ENCODE measurements at regions not wholly inside any gene's neighbourhood (a gene's known extent, or its start where the extent isn't known, plus 50 kb on each side); places are given as distances from the start of the nearest gene placed in this dataset.
A peak's percentile ranks its signal among the peaks of the same experiment; 100 is the strongest.
"Not testable (repeated sequence)": the region's sequence is repeated elsewhere in the genome, so short reads cannot be mapped to it uniquely, and the experiment has no call there.

DNA sequence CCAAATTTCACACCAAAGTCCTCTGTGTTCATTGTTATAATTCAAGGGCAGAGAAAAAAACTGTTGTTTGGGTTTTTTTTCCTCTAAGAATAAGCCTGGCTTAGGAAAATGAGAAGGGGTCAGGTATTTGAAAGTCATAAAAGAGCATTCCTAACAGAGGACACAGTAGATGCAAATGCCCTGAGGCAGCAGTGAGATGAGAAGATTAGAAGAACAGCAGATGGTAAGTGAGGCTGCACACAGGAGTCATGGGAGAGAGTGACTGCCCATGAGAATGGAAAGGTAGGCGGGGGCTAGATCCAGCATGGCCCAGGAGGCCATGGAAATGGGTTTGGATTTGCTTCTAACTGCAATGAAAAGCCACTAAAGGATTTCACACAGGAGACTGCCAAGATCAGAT is 107.5 kb upstream of the RBPJ start:
- DNase-seq = no peak

DNA sequence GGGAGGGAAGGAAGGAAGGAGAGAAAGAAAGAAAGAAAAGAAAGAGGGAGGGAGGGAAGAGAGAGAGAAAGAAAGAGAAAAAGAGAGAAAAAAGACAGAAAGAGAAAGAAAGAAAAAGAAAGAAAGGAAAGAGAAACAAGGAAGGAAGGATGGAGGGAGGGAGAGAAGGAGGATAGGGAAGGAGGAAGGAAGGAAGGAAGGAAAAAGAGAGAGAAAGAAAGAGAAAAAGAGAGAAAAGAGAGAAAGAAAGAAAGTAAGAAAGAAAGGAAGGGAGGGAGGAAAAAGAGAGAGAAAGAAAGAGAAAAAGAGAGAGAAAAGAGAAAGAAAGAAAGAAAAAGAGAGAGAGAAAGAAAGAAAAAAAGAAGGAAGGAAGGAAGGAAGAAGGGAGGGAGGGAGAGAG is 105.8 kb upstream of the RBPJ start:
- DNase-seq = no peak

GRCh38 chr4:26215725-26216124 is 105.1 kb upstream of the RBPJ start:
- DNase-seq = no peak

GRCh38 chr4:26217481-26217880 is 103.3 kb upstream of the RBPJ start:
- DNase-seq = no peak

GRCh38 chr4:26217961-26218676 is 102.7 kb upstream of the RBPJ start:
- DNase-seq = peak; percentile 74

GRCh38 chr4:26218677-26219605 is 101.9 kb upstream of the RBPJ start:
- no peak for DNase-seq

DNA sequence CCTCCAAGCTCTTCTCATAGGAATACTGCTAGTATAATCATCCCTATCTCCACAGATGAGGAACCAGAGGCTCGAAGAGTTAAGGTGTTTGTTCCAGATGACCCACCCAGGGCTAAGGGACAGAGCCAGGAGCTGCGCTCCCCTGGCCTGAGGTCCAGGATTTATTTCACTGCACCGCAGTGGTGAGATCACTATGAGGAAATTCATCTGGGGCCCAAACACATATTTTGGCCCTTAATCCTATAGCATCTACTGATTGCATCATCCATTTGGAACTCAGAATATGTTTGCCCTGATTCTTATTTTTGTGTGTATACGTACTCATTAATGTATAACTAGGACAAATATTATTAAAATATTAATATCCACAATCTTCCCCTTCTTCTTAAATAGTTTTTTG is 100.1 kb upstream of the RBPJ start:
- DNase-seq = peak; percentile 49

DNA sequence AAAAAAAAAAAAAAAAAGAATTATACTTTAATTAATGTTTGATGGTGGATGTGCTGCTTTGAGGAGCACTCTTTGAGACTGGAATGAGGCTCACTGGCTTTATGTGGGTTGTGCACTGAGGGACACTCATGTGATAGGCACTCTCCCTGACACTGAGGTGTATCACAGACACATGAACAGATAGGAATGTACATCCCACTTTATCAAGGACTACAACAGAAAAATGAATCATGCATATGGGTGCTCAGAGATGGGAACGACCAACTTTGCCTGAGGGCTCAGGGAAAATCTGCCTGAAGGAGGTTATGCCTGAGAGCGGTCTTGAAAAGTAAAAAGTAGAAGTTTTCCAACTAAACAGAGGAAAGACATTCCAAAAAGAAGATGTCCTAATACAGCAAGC is 97.7 kb upstream of the RBPJ start:
- no peak for DNase-seq

- no peak for DNase-seq
Observed at GRCh38 chr4:26226629-26227376, 94.0 kb upstream of the RBPJ start.

DNA sequence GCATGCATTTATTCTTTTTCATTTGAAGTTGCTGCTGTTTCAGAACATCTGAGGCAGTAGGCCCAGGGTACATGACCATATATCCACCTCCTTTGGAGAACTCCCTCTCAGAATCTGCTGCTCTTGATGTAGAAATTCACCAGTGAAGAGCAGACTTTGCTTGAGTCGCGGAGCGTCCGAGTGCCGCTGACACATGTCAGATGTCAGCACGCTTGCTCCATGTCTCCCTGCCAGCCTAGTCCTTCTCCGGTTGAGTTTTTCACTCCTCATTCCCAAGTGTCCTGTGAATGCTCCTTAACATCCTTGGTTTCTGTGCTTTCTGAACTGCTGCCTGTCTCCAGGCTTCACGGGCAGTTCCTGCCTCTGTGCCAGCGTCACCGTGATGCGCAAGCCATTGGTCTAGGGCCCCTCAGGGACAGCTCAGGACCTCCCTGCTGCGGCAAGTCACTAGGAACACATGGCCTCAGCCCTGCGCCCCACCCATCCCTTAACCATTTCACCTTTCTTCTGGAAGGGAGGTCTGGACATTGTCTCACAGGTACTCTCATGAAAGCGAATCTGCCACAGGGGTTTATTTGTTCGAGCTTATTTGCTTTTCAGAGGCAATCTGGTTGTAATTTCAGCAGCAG is 93.1 kb upstream of the RBPJ start:
- no peak for DNase-seq

GRCh38 chr4:26228883-26229282 is 91.9 kb upstream of the RBPJ start:
- DNase-seq = no peak

DNA sequence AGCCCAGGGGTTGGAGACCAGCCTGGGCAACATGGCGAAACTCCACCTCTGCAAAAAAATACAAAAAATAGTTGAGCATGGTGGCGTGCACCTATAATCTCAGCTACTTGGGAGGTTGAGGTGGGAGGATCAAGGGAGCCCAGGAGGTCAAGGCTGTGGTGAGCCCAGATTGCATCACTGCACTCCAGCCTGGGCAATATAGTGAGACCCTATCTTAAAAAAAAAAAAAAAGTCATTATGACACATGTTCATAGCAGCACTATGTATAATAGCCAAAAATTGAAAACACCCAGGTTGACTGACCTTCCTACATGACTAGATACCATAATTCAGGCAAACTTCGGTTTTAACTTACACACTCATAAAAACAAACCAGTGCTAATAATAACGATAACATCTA is 90.8 kb upstream of the RBPJ start:
- DNase-seq = no peak

DNA sequence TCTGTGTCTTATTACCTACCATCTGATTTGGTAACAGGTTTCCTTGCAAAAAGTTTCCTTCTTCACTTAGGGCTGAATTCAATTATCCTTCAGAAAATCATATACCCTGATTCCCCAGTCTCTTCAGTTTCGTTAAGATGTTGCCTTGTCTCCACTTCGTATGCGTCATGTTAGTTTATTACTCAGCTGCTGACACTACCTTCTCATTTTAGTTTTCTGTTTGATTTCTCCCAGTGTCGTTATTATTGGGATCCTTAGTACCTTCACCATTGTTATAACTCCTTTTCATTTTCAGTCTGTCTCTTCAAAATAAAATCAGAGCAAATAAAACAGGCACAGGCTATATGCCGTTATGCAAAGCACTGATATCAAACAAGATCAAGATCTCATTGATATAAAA is 87.5 kb upstream of the RBPJ start:
- DNase-seq = no peak

GRCh38 chr4:26235500-26235899 is 85.3 kb upstream of the RBPJ start:
- peak; percentile 39 for DNase-seq

- no peak for DNase-seq
Observed at GRCh38 chr4:26237916-26238315, 82.9 kb upstream of the RBPJ start.

DNA sequence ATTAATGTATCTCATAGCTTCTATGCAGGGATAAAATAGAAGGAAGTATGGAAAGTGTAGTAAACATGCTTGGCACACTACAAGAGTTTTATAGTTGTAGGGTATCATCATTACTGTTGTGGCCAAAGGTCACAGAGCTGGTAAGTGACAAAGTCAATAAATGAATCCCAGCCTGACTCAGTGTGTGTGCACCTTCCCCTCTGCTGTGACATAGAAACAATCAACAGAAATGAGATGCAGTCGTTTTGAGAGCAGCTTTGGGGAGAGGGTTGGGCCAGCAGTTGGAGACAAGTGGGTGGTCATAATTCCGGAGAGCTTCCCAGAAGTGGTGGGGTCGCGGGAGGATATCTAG is 82.4 kb upstream of the RBPJ start:
- no peak for DNase-seq

DNA sequence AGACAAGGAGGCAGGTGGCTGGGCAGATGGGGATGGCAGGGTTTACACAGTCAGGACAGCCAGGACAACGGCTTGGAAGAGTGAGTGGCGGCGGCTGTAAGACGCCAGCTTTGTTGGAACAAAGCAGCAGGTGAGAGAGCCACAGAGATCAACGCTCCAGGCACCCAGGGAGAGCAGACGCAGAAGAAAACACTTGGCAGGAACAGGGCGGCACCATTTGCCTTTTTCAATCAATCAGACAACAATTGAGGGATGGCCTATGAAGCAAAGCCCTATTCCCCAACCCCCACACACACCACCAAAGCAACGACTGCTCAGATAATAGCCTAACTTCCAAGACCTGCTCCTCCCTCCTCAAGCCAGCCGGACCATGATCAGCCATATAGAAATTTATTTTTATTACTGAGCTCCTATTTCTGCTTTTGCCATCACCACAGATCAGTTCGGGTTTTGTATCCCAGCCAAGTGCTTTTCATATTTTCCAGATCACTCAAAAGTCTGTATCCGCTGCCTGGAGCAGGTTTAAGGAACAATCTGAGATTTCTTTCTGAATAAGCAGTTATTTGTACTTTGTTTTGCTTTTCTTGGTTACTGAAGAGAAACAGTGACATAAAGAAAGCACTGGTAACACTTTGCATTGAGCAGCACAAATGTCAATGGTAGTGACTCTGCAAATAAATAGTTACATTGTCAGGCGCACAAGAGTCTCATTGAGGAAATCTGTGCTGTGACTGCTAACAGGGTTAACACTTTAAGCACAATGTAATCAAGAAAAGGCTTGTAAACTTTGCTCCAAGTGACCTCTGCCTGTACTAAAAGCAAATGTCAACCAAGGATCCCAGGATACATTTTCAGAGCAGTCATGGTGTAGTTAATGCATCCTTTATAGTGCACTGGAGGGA is 81.8 kb upstream of the RBPJ start:
- DNase-seq = peak; percentile 85

GRCh38 chr4:26239801-26240200 is 81.0 kb upstream of the RBPJ start:
- DNase-seq = no peak

DNA sequence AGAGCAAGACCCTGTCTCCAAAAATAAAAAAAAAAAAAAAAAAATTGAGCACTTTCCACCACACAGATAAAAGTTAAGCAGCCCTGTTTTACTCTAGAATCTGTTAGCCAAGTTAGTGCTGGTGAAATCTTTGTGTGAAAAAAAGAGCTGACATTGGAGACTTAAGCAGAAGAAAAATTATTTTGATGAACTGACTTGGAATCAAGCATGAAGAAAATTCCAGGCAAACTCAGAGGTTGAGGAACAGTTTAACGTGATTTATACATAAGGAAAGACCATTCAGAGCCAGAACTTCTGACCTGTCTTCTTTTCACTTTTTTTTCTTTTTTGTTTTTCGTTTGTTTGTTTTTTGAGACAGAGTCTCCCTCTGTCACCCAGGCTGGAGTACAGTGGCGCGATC is 79.6 kb upstream of the RBPJ start:
- DNase-seq = no peak

DNA sequence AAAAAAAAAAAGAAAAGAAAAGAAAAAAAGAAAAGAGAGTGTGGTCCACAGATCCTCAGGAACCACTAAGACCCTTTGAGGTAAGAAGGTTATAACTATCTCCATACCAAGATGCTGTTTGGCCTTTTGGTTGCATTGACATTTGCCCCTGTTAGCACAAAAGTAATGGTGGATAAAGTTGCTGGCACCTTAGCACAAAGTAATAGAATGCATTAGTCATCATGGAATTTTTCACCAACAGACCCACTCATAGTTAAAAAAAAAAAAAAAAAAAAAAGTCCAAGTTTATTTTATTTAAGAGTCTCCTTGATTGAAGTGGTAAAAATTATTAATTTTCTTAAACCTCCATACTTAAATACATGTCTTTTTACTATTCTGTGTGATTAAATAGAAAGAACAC is 78.4 kb upstream of the RBPJ start:
- no peak for DNase-seq

DNA sequence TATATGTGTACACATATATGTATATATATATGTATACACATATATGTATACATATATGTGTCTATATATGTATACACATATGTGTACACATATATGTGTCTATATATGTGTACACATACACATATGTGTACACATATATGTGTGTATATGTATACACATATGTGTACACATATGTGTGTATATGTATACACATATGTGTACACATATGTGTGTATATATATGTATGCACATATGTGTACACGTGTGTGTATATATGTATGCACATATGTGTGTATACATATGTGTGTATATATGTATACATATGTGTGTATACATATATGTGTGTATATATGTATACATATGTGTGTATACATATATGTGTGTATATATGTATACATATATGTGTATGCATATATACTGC is 76.7 kb upstream of the RBPJ start:
- DNase-seq = not testable (repeated sequence)

DNA sequence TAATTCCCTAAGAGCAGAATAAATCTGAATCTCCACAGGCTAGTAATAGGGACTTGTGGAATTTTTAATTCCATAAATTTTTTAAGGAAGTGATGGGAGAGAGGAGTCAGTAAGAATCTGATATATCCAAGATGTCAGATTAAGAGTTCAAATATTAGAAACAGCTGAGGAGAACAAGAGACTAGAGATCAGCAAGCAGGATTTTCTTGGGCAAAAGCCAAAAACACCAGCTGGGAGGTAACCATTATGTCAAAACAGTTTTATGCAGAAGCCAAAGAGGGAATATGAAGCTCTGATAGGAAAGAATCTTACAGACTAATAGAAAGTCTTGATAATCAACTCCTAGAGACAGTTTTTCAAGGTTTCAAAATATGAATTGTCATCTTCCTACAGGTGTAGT is 72.2 kb upstream of the RBPJ start:
- DNase-seq = peak; percentile 68
